ENCODE measurements at regions not wholly inside any gene's neighbourhood (a gene's known extent, or its start where the extent isn't known, plus 50 kb on each side); places are given as distances from the start of the nearest gene placed in this dataset.
"Not testable (repeated sequence)": the region's sequence is repeated elsewhere in the genome, so short reads cannot be mapped to it uniquely, and the experiment has no call there.

GRCh38 chr6:49370518-49370917 is 92.5 kb downstream of the MMUT start:
- no peak for DNase-seq

- DNase-seq = no peak
Measured at GRCh38 chr6:49366539-49366938, 96.5 kb downstream of the MMUT start.

- no peak for DNase-seq
Measured at GRCh38 chr6:49348561-49348960, 114.5 kb downstream of the MMUT start.

- no peak for DNase-seq
Measured at GRCh38 chr6:49342410-49342809, 120.6 kb downstream of the MMUT start.

- no peak for DNase-seq
Measured at GRCh38 chr6:49341869-49342268, 121.2 kb downstream of the MMUT start.

- no peak for DNase-seq
Measured at GRCh38 chr6:49339096-49339495, 124.0 kb downstream of the MMUT start.

GRCh38 chr6:49336514-49337131 is 126.4 kb downstream of the MMUT start:
- no peak for DNase-seq

GRCh38 chr6:49333345-49334125 is 129.5 kb downstream of the MMUT start:
- no peak for DNase-seq

- no peak for DNase-seq
Measured at GRCh38 chr6:49332781-49333180, 130.3 kb downstream of the MMUT start.

GRCh38 chr6:49329186-49329585 is 133.9 kb downstream of the MMUT start:
- no peak for DNase-seq

GRCh38 chr6:49328051-49328744 is 134.9 kb downstream of the MMUT start:
- DNase-seq = no peak

GRCh38 chr6:49327571-49327970 is 135.5 kb downstream of the MMUT start:
- DNase-seq = no peak

- DNase-seq = no peak
Measured at GRCh38 chr6:49327005-49327404, 136.0 kb downstream of the MMUT start.

- DNase-seq = peak in 2 of 4 experiments; percentile 9 to 23
Measured at GRCh38 chr6:49326347-49326746, 136.7 kb downstream of the MMUT start.

GRCh38 chr6:49325891-49326290 is 137.2 kb downstream of the MMUT start:
- no peak for DNase-seq

- no peak for DNase-seq
Measured at GRCh38 chr6:49322861-49323260, 140.2 kb downstream of the MMUT start.

- no peak for DNase-seq
Measured at GRCh38 chr6:49321561-49322072, 141.4 kb downstream of the MMUT start.

- no peak for DNase-seq
Measured at GRCh38 chr6:49305010-49305409, 158.0 kb downstream of the MMUT start.

GRCh38 chr6:49304393-49304792 is 158.7 kb downstream of the MMUT start:
- not testable (repeated sequence) for DNase-seq

- no peak for DNase-seq
Measured at GRCh38 chr6:49300911-49301310, 162.1 kb downstream of the MMUT start.

GRCh38 chr6:49300443-49300842 is 162.6 kb downstream of the MMUT start:
- no peak for DNase-seq

GRCh38 chr6:49299279-49299678 is 163.8 kb downstream of the MMUT start:
- no peak for DNase-seq

- no peak for DNase-seq
Measured at GRCh38 chr6:49284180-49284579, 178.9 kb downstream of the MMUT start.

All from suppressor macrophage (primary cell).